Kidney (tissue), 13 donors: ENCODE measurements at regions not wholly inside any gene's neighbourhood (a gene's known extent, or its start where the extent isn't known, plus 50 kb on each side); places are given as distances from the start of the nearest gene placed in this dataset.

Experiments used
- DNase-seq, 5 donors: peaks; one replicate each; pipeline ENCODE4 v3.0.0-alpha.2; 2013 to 2020
- FAIRE-seq: peaks from 2 replicates; lab custom pipeline; 2012; peaks lifted over from hg19 to GRCh38; lab: Jason Lieb, UNC
- H3K27ac ChIP-seq, 2 donors: one replicate each; pipeline ENCODE4 v1.7.0; 2013; ENCODE audit warnings: low read depth in 2 of 2, low read length in 2 of 2, inconsistent platforms in 1 of 2
- H3K27me3 ChIP-seq: one replicate; pipeline ENCODE4 v1.7.1; 2013; ENCODE audit warnings: low read length, inconsistent platforms; ENCODE audit not compliant: control insufficient read depth, insufficient read depth
- H3K36me3 ChIP-seq, 3 donors: one replicate each; pipeline versions ENCODE4 v1.7.0 to v1.7.1; 2013; ENCODE audit warnings: low read length in 3 of 3, control low read depth in 1 of 3, inconsistent platforms in 1 of 3; ENCODE audit not compliant: insufficient read depth in 3 of 3, control insufficient read depth in 2 of 3
- H3K4me1 ChIP-seq, 3 donors: one replicate each; pipeline versions ENCODE4 v1.7.0 to v1.7.1; 2013; ENCODE audit warnings: low read length in 3 of 3, inconsistent platforms in 1 of 3, low read depth in 1 of 3; ENCODE audit not compliant: control insufficient read depth in 2 of 3, insufficient read depth in 2 of 3
- H3K4me3 ChIP-seq, 3 donors: one replicate each; pipeline versions ENCODE4 v1.7.0 to v1.8.1; 2013; ENCODE audit warnings: low read length in 3 of 3, control low read depth in 1 of 3, inconsistent platforms in 1 of 3
- H3K9ac ChIP-seq, 3 donors: one replicate each; pipeline versions ENCODE4 v1.7.0 to v1.7.1; 2013; ENCODE audit warnings: low read length in 3 of 3, control low read depth in 1 of 3, inconsistent platforms in 1 of 3
- H3K9me3 ChIP-seq, 3 donors: one replicate each; pipeline versions ENCODE4 v1.7.0 to v1.7.1; 2013; ENCODE audit warnings: low read length in 3 of 3, control low read depth in 1 of 3, inconsistent platforms in 1 of 3; ENCODE audit not compliant: control insufficient read depth in 2 of 3, insufficient read depth in 1 of 3
- CTCF ChIP-seq: IDR thresholded peaks from 3 replicates; pipeline ENCODE4 v1.5.1; 2012; ENCODE audit warnings: mild to moderate bottlenecking, moderate library complexity, borderline replicate concordance; ENCODE audit not compliant: insufficient read depth; ENCODE audit errors: extremely low read depth
- intact Hi-C: fragments of 100-400 bp; cut with DNase I; formaldehyde crosslinking; loops from one replicate; pipeline ENCODE4 v1.11.1; 2022
- donor health status: control.
- donor health status: control.
- donor health status: control.
- donor health status: control.
- donor health status: control.
- donor health status: DM: yes; HTN: yes; CAD: no.
- donor health status: Normal renal cell carcinoma (clear cell type).

- Histone ChIP-seq H3K4me3 (no peak overlapping the region), H3K4me1 (no peaks in the 10 kb centered on the region), H3K27ac (no peak overlapping the region), H3K27me3 (no peaks in the 10 kb centered on the region), H3K9ac (no peak overlapping the region), H3K36me3 (no peaks in the 10 kb centered on the region), H3K9me3 (no peaks in the 10 kb centered on the region)
- FAIRE-seq (no peak), DNase-seq (no peak)
- intact Hi-C loops, result no loop called here
- no peak for TF ChIP-seq CTCF
These were observed 215.6 kb downstream of the HAUS1 start for GRCh38 chr18:46319783-46320182.

- Histone ChIP-seq H3K9me3 (no peaks in the 10 kb centered on the region), H3K27me3 (no peaks in the 10 kb centered on the region), H3K27ac (no peak overlapping the region), H3K4me3 (no peak overlapping the region), H3K36me3 (no peaks in the 10 kb centered on the region), H3K4me1 (no peaks in the 10 kb centered on the region), H3K9ac (no peak overlapping the region)
- DNase-seq (no peak), FAIRE-seq (no peak)
- intact Hi-C loops, result no loop called here
- no peak for TF ChIP-seq CTCF
These were observed 216.1 kb downstream of the HAUS1 start for GRCh38 chr18:46320297-46320696.

DNA sequence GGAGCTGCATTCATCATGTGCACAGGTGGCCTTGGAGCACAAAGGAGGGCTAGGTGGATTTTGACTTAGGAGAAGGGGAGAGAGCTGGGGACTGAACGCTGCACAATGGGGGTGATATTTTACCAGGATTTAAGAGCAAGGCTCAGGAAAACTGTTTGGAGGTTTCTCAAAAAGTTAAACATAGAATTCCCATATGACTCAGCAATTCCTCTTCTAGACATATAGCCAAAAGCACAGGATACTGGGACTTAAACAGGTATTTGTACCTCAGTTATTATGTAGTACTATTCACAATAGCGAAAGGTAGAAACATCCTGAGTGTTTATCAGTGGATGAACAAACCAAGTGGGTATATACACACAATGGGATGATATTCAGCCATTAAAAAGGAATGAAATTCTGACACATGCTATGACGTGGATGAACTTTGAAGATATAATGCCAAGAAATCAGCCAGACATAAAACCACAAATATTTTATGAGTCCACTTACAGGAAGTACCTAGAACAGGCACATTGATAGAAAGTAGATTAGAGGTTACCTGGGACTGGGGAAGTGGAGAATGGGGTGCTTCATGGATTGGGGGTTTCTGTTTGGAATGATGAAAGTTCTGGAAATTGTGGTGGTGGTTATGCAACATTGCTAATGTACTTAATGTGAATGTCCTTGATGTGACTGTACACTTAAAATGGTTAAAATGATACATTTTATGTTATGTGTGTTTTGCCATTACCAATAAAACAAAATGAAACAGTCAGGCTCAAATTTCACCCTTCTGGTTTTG lies 216.9 kb downstream of the HAUS1 start:
- H3K9ac ChIP-seq, result no peak overlapping the region
- no peak overlapping the region for H3K27ac ChIP-seq
- no peak overlapping the region for H3K4me3 ChIP-seq
- no peaks in the 10 kb centered on the region for H3K9me3 ChIP-seq
- TF ChIP-seq CTCF, result no peak
- H3K4me1 ChIP-seq, result no peaks in the 10 kb centered on the region
- no peaks in the 10 kb centered on the region for H3K36me3 ChIP-seq
- no peaks in the 10 kb centered on the region for H3K27me3 ChIP-seq
- intact Hi-C loops, result no loop called here
- DNase-seq (no peak), FAIRE-seq (no peak)
